ENCODE measurements at regions not wholly inside any gene's neighbourhood (a gene's known extent, or its start where the extent isn't known, plus 50 kb on each side); places are given as distances from the start of the nearest gene placed in this dataset.

DNA sequence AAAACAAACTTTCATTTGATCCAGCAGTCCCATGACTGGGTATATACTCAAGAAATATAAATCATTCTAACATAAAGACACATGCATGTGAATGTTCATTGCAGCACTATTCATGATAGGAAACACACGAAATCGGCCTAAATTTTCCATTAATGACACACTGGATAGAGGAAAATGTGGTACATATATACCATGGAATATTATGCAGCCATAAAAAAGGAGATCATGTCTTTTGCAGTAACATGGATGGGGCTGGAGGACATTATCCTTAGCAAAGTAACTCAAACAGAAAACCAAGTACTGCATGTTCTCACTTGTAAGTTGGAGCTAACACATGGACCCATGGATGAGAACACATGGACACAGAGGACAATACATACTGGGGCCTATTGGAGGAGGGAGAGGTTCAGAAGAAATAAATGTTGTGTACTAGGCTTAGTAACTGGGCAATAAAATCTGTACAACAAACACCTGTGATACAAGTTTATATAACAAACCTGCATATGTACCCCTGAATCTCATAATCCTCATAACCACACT is 283.6 kb downstream of the LMO7 start:
- TF ChIP-seq, protein P1, sequence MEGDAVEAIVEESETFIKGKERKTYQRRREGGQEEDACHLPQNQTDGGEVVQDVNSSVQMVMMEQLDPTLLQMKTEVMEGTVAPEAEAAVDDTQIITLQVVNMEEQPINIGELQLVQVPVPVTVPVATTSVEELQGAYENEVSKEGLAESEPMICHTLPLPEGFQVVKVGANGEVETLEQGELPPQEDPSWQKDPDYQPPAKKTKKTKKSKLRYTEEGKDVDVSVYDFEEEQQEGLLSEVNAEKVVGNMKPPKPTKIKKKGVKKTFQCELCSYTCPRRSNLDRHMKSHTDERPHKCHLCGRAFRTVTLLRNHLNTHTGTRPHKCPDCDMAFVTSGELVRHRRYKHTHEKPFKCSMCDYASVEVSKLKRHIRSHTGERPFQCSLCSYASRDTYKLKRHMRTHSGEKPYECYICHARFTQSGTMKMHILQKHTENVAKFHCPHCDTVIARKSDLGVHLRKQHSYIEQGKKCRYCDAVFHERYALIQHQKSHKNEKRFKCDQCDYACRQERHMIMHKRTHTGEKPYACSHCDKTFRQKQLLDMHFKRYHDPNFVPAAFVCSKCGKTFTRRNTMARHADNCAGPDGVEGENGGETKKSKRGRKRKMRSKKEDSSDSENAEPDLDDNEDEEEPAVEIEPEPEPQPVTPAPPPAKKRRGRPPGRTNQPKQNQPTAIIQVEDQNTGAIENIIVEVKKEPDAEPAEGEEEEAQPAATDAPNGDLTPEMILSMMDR (IDR thresholded peaks at IDR 0.05): no peak
- TF ChIP-seq POLR2A (IDR thresholded peaks at IDR 0.05): no peak
- no peak for TF ChIP-seq EP300 (IDR thresholded peaks at IDR 0.05)

All from ovary (tissue), 3 donors.